ENCODE measurements at regions not wholly inside any gene's neighbourhood (a gene's known extent, or its start where the extent isn't known, plus 50 kb on each side); places are given as distances from the start of the nearest gene placed in this dataset.

- H3T11ph ChIP-seq (ENCODE audit: low read length), result no peak overlapping the region
- no peaks in the 10 kb centered on the region for H3K79me1 ChIP-seq (ENCODE audit: insufficient read depth, low read depth, low read length, poor library complexity, severe bottlenecking)
- no peak overlapping the region for H2BK12ac ChIP-seq (ENCODE audit: insufficient read length, low read depth, low read length)
- no peaks in the 10 kb centered on the region for H3K9me3 ChIP-seq (ENCODE audit: control insufficient read depth, low read depth, low read length)
- no peak overlapping the region for H3K14ac ChIP-seq (ENCODE audit: insufficient read depth, low read length)
- H3K18ac ChIP-seq (ENCODE audit: insufficient read length, low read depth, low read length), result no peak overlapping the region
- no peaks in the 10 kb centered on the region; a peak in 2 of 7 replicates for H3K36me3 Mint-ChIP-seq (ENCODE audit: insufficient read depth in 1 of 3, low read depth in 3 of 3)
- H3K27ac ChIP-seq (ENCODE audit: insufficient read length, low read depth, low read length), result no peak overlapping the region
- no peaks in the 10 kb centered on the region for H4K20me1 ChIP-seq (ENCODE audit: control insufficient read depth, insufficient read depth, insufficient read length)
- H3K4me2 ChIP-seq (ENCODE audit: insufficient read depth, insufficient read length, low read length), result no peak overlapping the region
- no peak overlapping the region for H2BK15ac ChIP-seq (ENCODE audit: low read depth, low read length)
- no peaks in the 10 kb centered on the region for H3K23me2 ChIP-seq (ENCODE audit: insufficient read length, low read depth, low read length, poor library complexity, severe bottlenecking)
- no peak overlapping the region for H3K4ac ChIP-seq (ENCODE audit: low read depth, low read length)
- no peak overlapping the region for H2BK20ac ChIP-seq (ENCODE audit: low read depth, low read length, poor library complexity, severe bottlenecking)
- peaks cover 3% of the 10 kb centered on the region; the same call in 1 of the 2 replicates for H3K27me3 Mint-ChIP-seq (ENCODE audit: low read depth)
- H3K27ac Mint-ChIP-seq, result no peak overlapping the region
- H3K9ac ChIP-seq (ENCODE audit: extremely low read depth, insufficient read length, low read length), result no peak overlapping the region
- H3K4me1 ChIP-seq (ENCODE audit: insufficient read depth, low read length), result no peaks in the 10 kb centered on the region
- no peaks in the 10 kb centered on the region for H3K79me2 ChIP-seq (ENCODE audit: insufficient read depth, low read length)
- no peak overlapping the region for H3K56ac ChIP-seq (ENCODE audit: insufficient read length, low read depth, low read length)
- H2BK120ac ChIP-seq (ENCODE audit: low read depth, low read length, poor library complexity, severe bottlenecking), result no peak overlapping the region
- no peak overlapping the region for H2AFZ ChIP-seq (ENCODE audit: low read length)
- H4K8ac ChIP-seq (replicated peaks; ENCODE audit: insufficient read length, low read depth, low read length), result no peak overlapping the region
- DNase-seq, result no peak
- TF ChIP-seq CTCF (conservative IDR thresholded peaks at IDR 0.05), result no peak
- no peak overlapping the region for H3K4me3 Mint-ChIP-seq
- no peaks in the 10 kb centered on the region; a peak in 1 of 5 replicates for H3K9me3 Mint-ChIP-seq
- no peak overlapping the region for H2BK5ac ChIP-seq (ENCODE audit: insufficient read length, low read length)
- H3K4me1 Mint-ChIP-seq, result peaks cover 13% of the 10 kb centered on the region in 2 experiments
- no peaks in the 10 kb centered on the region for H3K27me3 ChIP-seq (ENCODE audit: insufficient read depth, low read length)
- H2AK5ac ChIP-seq (ENCODE audit: insufficient read length, low read length), result no peak overlapping the region
- H4K91ac ChIP-seq (ENCODE audit: insufficient read length, low read depth, low read length), result no peak overlapping the region
- no peak overlapping the region for H4K5ac ChIP-seq (ENCODE audit: insufficient read length, low read depth, low read length)
- no CpG with 5 or more reads among the region's 2 CpGs for WGBS (ENCODE audit: extremely low coverage, insufficient read length, low lambda C conversion rate)
- no peak overlapping the region for H3K23ac ChIP-seq (ENCODE audit: insufficient read length, low read depth, low read length)
Observed at GRCh38 chr5:118293378-118293777, 695.0 kb downstream of the DTWD2 start.
